ENCODE measurements at regions not wholly inside any gene's neighbourhood (a gene's known extent, or its start where the extent isn't known, plus 50 kb on each side); places are given as distances from the start of the nearest gene placed in this dataset.

DNA sequence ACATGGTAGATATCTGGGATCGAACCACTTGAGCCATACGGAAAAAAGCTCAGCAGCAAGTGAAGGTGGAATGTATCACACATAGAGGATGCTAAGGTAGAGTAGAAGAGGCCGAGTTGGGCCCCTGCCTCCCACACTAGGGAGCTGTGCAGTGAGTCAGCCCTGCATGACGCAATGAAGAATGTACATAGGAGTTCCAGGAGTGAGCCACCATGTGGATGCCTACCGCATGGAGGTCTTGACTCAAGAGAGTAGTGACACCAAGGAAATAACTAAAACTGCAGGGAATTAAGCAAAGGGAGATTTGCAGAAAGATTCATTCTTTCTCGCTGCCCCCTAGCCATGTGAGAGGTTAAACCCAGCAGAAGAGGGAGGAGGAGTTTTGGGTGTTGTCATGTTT, 389.6 kb upstream of the IGFBP7 start:
- Mint-ChIP-seq H3K27me3 (no peaks in the 10 kb centered on the region), H3K36me3 (ENCODE audit: low read depth) (no peaks in the 10 kb centered on the region), H3K4me1 (ENCODE audit: low read depth) (no peaks in the 10 kb centered on the region), H3K9me3 (no peaks in the 10 kb centered on the region), H3K27ac (no peak overlapping the region), H3K4me3 (no peak overlapping the region)
- no peak overlapping the region for H3K4me3 ChIP-seq (ENCODE audit: low read length)
- CTCF ChIA-PET, result no interaction called here
- H3K27ac ChIP-seq (ENCODE audit: low read depth in 1 of 2, low read length in 2 of 2), result no peak overlapping the region
- H3K4me1 ChIP-seq (ENCODE audit: insufficient read depth, low read length), result no peaks in the 10 kb centered on the region
- TF ChIP-seq, protein P1, sequence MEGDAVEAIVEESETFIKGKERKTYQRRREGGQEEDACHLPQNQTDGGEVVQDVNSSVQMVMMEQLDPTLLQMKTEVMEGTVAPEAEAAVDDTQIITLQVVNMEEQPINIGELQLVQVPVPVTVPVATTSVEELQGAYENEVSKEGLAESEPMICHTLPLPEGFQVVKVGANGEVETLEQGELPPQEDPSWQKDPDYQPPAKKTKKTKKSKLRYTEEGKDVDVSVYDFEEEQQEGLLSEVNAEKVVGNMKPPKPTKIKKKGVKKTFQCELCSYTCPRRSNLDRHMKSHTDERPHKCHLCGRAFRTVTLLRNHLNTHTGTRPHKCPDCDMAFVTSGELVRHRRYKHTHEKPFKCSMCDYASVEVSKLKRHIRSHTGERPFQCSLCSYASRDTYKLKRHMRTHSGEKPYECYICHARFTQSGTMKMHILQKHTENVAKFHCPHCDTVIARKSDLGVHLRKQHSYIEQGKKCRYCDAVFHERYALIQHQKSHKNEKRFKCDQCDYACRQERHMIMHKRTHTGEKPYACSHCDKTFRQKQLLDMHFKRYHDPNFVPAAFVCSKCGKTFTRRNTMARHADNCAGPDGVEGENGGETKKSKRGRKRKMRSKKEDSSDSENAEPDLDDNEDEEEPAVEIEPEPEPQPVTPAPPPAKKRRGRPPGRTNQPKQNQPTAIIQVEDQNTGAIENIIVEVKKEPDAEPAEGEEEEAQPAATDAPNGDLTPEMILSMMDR (IDR thresholded peaks at IDR 0.05), result no peak
- DNase-seq (no peak), ATAC-seq (ENCODE audit: poor library complexity) (no peak)
- H3K27me3 ChIP-seq (ENCODE audit: control insufficient read depth in 1 of 2, insufficient read depth in 2 of 2, low read length in 2 of 2), result no peaks in the 10 kb centered on the region
- POLR2A ChIA-PET, result no interaction called here
- intact Hi-C loops (cut with DNase I, micrococcal nuclease), result no loop called here
- H3K9me3 ChIP-seq (ENCODE audit: control insufficient read depth in 1 of 2, insufficient read depth in 1 of 2, low read length in 2 of 2), result no peaks in the 10 kb centered on the region
- no peaks in the 10 kb centered on the region for H3K36me3 ChIP-seq (ENCODE audit: insufficient read depth, low read length)

DNA sequence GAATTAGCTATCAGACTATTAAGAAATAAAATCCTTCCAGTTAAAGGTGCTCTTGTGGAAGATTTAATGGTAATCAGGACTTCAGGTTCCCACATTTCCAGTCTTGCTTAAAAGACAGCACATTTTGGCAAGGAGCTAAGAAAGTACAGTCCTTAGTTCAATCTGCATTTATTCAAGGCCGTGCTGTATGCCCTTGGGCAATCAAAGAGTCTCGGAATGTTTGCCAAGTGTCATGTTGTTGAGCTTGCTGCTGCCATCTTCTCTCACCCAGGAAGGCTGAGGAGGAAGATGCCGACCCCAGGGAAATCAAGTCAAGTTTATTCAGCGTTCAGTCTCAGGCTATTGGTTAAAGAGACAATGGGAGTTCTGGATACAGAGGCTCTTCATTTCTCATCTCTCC, 388.1 kb upstream of the IGFBP7 start:
- Histone ChIP-seq H3K9me3 (ENCODE audit: control insufficient read depth in 1 of 2, insufficient read depth in 1 of 2, low read length in 2 of 2) (no peaks in the 10 kb centered on the region), H3K27me3 (ENCODE audit: control insufficient read depth in 1 of 2, insufficient read depth in 2 of 2, low read length in 2 of 2) (no peaks in the 10 kb centered on the region), H3K27ac (ENCODE audit: low read depth in 1 of 2, low read length in 2 of 2) (no peak overlapping the region), H3K4me1 (ENCODE audit: insufficient read depth, low read length) (no peaks in the 10 kb centered on the region), H3K4me3 (ENCODE audit: low read length) (no peak overlapping the region), H3K36me3 (ENCODE audit: insufficient read depth, low read length) (no peaks in the 10 kb centered on the region)
- no peak overlapping the region for H3K4me3 Mint-ChIP-seq
- H3K27me3 Mint-ChIP-seq, result no peaks in the 10 kb centered on the region
- no peaks in the 10 kb centered on the region for H3K4me1 Mint-ChIP-seq (ENCODE audit: low read depth)
- ATAC-seq (ENCODE audit: poor library complexity) (no peak), DNase-seq (no peak)
- POLR2A ChIA-PET, result no interaction called here
- H3K27ac Mint-ChIP-seq, result no peak overlapping the region
- H3K9me3 Mint-ChIP-seq, result peaks cover 3% of the 10 kb centered on the region
- no peaks in the 10 kb centered on the region for H3K36me3 Mint-ChIP-seq (ENCODE audit: low read depth)
- CTCF ChIA-PET, result no interaction called here
- intact Hi-C loops (cut with DNase I, micrococcal nuclease), result no loop called here
- TF ChIP-seq, protein P1 (IDR thresholded peaks at IDR 0.05), result no peak

DNA sequence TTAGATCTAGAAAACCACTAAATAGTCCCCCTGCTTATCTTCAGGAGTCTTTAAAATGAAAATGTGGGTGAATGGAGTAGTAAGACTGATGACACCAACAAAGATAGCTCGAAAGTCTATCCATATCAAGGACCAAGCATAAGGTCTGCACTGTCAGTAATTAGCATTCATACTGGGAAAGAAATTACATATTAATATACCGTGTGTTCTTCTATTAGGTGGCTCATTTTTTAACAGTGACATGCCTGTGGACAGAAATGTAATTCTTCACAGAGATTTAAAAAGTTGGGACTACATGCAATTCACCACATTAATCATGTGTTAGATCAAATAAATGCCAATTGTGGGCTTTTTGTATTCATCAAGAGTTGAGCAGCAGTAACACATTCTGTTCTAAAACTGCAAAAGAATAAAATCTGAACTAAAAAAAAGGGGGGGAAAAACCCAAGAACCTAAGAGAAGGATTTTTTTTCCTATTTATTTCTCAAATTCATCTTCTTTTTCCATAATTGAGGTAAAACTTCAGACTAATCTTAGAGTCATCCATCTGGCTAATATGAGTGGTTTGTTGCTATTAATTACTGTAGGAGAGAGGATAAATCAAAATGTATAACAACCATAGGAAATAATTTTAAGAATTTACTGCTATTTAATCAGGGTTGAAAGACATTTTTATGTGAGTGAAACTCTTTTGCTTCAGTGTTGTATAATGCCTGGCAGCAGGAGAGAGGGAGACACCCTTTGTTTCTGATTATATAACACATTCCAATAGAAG, 386.7 kb upstream of the IGFBP7 start:
- Histone ChIP-seq H3K27me3 (ENCODE audit: control insufficient read depth in 1 of 2, insufficient read depth in 2 of 2, low read length in 2 of 2) (no peaks in the 10 kb centered on the region), H3K36me3 (ENCODE audit: insufficient read depth, low read length) (no peaks in the 10 kb centered on the region), H3K27ac (ENCODE audit: low read depth in 1 of 2, low read length in 2 of 2) (no peak overlapping the region), H3K9me3 (ENCODE audit: control insufficient read depth in 1 of 2, insufficient read depth in 1 of 2, low read length in 2 of 2) (no peaks in the 10 kb centered on the region), H3K4me3 (ENCODE audit: low read length) (no peak overlapping the region), H3K4me1 (ENCODE audit: insufficient read depth, low read length) (no peaks in the 10 kb centered on the region)
- H3K4me3 Mint-ChIP-seq, result no peak overlapping the region
- intact Hi-C loops (cut with DNase I, micrococcal nuclease), result no loop called here
- peaks cover 3% of the 10 kb centered on the region for H3K9me3 Mint-ChIP-seq
- no peaks in the 10 kb centered on the region for H3K27me3 Mint-ChIP-seq
- ATAC-seq (ENCODE audit: poor library complexity) (no peak), DNase-seq (no peak)
- TF ChIP-seq, protein P1 (IDR thresholded peaks at IDR 0.05), result no peak
- H3K27ac Mint-ChIP-seq, result no peak overlapping the region
- H3K4me1 Mint-ChIP-seq (ENCODE audit: low read depth), result no peaks in the 10 kb centered on the region
- ChIA-PET POLR2A (no interaction called here), CTCF (no interaction called here)
- H3K36me3 Mint-ChIP-seq (ENCODE audit: low read depth), result no peaks in the 10 kb centered on the region

All from CD4-positive, alpha-beta T cell (primary cell).